Transverse colon (tissue), 4 donors: ENCODE measurements at regions not wholly inside any gene's neighbourhood (a gene's known extent, or its start where the extent isn't known, plus 50 kb on each side); places are given as distances from the start of the nearest gene placed in this dataset.

Experiments
- POLR2A ChIP-seq: fragments of 450-650 bp; IDR thresholded peaks from one replicate; pipeline ENCODE4 v1.6.1; 2016; ENCODE audit warnings: antibody characterized with exemption, mild to moderate bottlenecking, moderate library complexity
- POLR2AphosphoS5 ChIP-seq, 3 donors: sonication (generic); formaldehyde crosslinking; IDR thresholded peaks; one replicate each; pipeline ENCODE4 v1.6.1; 2016; ENCODE audit warnings: antibody characterized with exemption in 3 of 3
- TF ChIP-seq, protein P1 (sequence below), 5 experiments: fragments of 200-600 bp in 3 of 5; fragments of 450-650 bp in 2 of 5; sonication (generic) in 3 of 5; IDR thresholded peaks; 1 replicate in 2 of 5; 2 replicates in 3 of 5; pipeline ENCODE4 v1.5.1; 2016 to 2017; ENCODE audit warnings: antibody characterized with exemption in 5 of 5, inconsistent platforms in 3 of 5, mild to moderate bottlenecking in 2 of 5, moderate library complexity in 1 of 5

DNA sequence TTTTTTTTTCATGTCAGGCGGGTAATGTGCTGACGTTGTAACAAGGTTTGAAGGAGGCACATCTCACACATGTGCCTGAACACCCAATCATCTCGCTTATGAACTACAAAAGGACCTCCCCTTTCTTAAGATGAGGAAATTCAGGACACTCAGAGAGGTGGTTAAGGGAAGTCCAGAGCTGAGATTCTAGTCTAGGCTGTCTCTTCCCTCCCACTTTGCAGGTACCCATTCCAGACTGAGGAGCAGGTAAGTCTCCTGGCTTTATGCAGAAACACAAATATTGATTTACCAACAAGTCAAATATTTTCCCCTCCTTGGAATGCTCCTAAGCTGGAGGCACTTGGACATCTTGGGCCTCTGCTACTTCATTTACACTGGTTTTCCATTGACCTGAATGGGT, 122.9 kb upstream of the CADM1 start:
- TF ChIP-seq, protein P1, sequence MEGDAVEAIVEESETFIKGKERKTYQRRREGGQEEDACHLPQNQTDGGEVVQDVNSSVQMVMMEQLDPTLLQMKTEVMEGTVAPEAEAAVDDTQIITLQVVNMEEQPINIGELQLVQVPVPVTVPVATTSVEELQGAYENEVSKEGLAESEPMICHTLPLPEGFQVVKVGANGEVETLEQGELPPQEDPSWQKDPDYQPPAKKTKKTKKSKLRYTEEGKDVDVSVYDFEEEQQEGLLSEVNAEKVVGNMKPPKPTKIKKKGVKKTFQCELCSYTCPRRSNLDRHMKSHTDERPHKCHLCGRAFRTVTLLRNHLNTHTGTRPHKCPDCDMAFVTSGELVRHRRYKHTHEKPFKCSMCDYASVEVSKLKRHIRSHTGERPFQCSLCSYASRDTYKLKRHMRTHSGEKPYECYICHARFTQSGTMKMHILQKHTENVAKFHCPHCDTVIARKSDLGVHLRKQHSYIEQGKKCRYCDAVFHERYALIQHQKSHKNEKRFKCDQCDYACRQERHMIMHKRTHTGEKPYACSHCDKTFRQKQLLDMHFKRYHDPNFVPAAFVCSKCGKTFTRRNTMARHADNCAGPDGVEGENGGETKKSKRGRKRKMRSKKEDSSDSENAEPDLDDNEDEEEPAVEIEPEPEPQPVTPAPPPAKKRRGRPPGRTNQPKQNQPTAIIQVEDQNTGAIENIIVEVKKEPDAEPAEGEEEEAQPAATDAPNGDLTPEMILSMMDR (IDR thresholded peaks at IDR 0.05): no peak
- TF ChIP-seq POLR2AphosphoS5 (IDR thresholded peaks at IDR 0.05) (no peak), POLR2A (no peak)
